Mucosa of descending colon (tissue), 3 donors: ENCODE measurements at regions not wholly inside any gene's neighbourhood (a gene's known extent, or its start where the extent isn't known, plus 50 kb on each side); places are given as distances from the start of the nearest gene placed in this dataset.

ENCODE experiments used
- ATAC-seq: fragments of 200-7000 bp; cut with Tn5 transposase; one replicate; pipeline ENCODE4 v1.9.1; 2020; ENCODE audit warnings: mild to moderate bottlenecking, moderate library complexity
- DNase-seq, 3 donors: peaks; one replicate each; pipeline ENCODE4 v3.0.0-alpha.2; 2020
- H3K36me3 ChIP-seq: fragments of 200-600 bp; one replicate; pipeline ENCODE4 v1.8.0; 2021; ENCODE audit warnings: low read depth, mild to moderate bottlenecking
- H3K4me1 ChIP-seq: fragments of 200-600 bp; one replicate; pipeline ENCODE4 v1.8.0; 2021; ENCODE audit warnings: low read depth, mild to moderate bottlenecking
- H3K4me3 ChIP-seq: fragments of 200-600 bp; one replicate; pipeline ENCODE4 v1.8.0; 2021; ENCODE audit warnings: mild to moderate bottlenecking
- H3K9me3 ChIP-seq: fragments of 200-600 bp; one replicate; pipeline ENCODE4 v1.8.0; 2021; ENCODE audit warnings: mild to moderate bottlenecking
- CTCF ChIP-seq: fragments of 200-600 bp; IDR thresholded peaks from one replicate; pipeline ENCODE4 v1.8.0; 2022; ENCODE audit warnings: antibody characterized with exemption, mild to moderate bottlenecking
- intact Hi-C, 2 donors: fragments of 100-400 bp; cut with DNase I in 1 of 2; cut with micrococcal nuclease in 1 of 2; formaldehyde crosslinking; loops; one replicate each; pipeline versions ENCODE4 v1.11.0 to v1.11.1; 2022; cut with DNase I, micrococcal nuclease
- donor health status: DM: no; HTN: no; CAD: no; lungs with moderate emphysema.
- donor health status: DM: no; HTN: no; CAD: no.
- donor health status: DM: no; HTN: yes; CAD: no.

GRCh38 chr9:69967344-69967743 is 76.3 kb upstream of the MAMDC2 start:
- intact Hi-C loops, result no loop called here
- no peak overlapping the region for H3K4me3 ChIP-seq
- H3K9me3 ChIP-seq, result no peaks in the 10 kb centered on the region
- H3K4me1 ChIP-seq, result no peaks in the 10 kb centered on the region
- no peaks in the 10 kb centered on the region for H3K36me3 ChIP-seq
- DNase-seq (no peak), ATAC-seq (no peak)
- no peak for TF ChIP-seq CTCF

- no peaks in the 10 kb centered on the region for H3K36me3 ChIP-seq
- DNase-seq, result no peak
- no peak for ATAC-seq
- H3K4me3 ChIP-seq, result no peak overlapping the region
- TF ChIP-seq CTCF, result no peak
- H3K9me3 ChIP-seq, result no peaks in the 10 kb centered on the region
- intact Hi-C loops, result loop anchor here in 1 of 2 donors (5.0 kb wide), 1 partner anchor 142 kb away; no protein-coding TSS in a partner anchor
- H3K4me1 ChIP-seq, result no peaks in the 10 kb centered on the region
Observed at GRCh38 chr9:69970001-69970533, 73.6 kb upstream of the MAMDC2 start.

- Histone ChIP-seq H3K4me1 (no peaks in the 10 kb centered on the region), H3K4me3 (no peak overlapping the region), H3K9me3 (no peaks in the 10 kb centered on the region), H3K36me3 (no peaks in the 10 kb centered on the region)
- intact Hi-C loops, result loop anchor here in 1 of 2 donors (5.0 kb wide), 1 partner anchor 140 kb away; no protein-coding TSS in a partner anchor
- peak; percentile 52 to 83 (median 77) for DNase-seq
- peak; percentile 53 for TF ChIP-seq CTCF
- ATAC-seq, result peak; percentile 57
Observed at GRCh38 chr9:69971643-69972449, 71.8 kb upstream of the MAMDC2 start.

- H3K9me3 ChIP-seq, result no peaks in the 10 kb centered on the region
- no peak for ATAC-seq
- TF ChIP-seq CTCF, result no peak
- no peak overlapping the region for H3K4me3 ChIP-seq
- H3K36me3 ChIP-seq, result no peaks in the 10 kb centered on the region
- no peaks in the 10 kb centered on the region for H3K4me1 ChIP-seq
- intact Hi-C loops, result no loop called here
- no peak for DNase-seq
Observed at GRCh38 chr9:69975681-69976080, 68.0 kb upstream of the MAMDC2 start.

- TF ChIP-seq CTCF, result no peak
- Histone ChIP-seq H3K9me3 (no peaks in the 10 kb centered on the region), H3K4me1 (no peaks in the 10 kb centered on the region), H3K4me3 (no peak overlapping the region), H3K36me3 (no peaks in the 10 kb centered on the region)
- intact Hi-C loops, result no loop called here
- no peak for ATAC-seq
- DNase-seq, result no peak
Observed at GRCh38 chr9:69976152-69976551, 67.5 kb upstream of the MAMDC2 start.
